Stimulated activated CD4-positive, alpha-beta T cell treated with anti-CD3 and anti-CD28 coated beads, TNF-alpha, amount 100 ng/mL, for 1 hour (primary cell): ENCODE measurements at regions not wholly inside any gene's neighbourhood (a gene's known extent, or its start where the extent isn't known, plus 50 kb on each side); places are given as distances from the start of the nearest gene placed in this dataset.
"Not testable (repeated sequence)": the region's sequence is repeated elsewhere in the genome, so short reads cannot be mapped to it uniquely, and the experiment has no call there.

Experiments used
- DNase-seq, 3 donors: peaks; one replicate each; pipeline ENCODE4 v3.0.0-alpha.2; 2020; ENCODE audit warnings: low read depth in 3 of 3, low spot score in 1 of 3

GRCh38 chr12:90233168-90234100 is 524.8 kb upstream of the ATP2B1 start:
- no peak for DNase-seq

- no peak for DNase-seq
Observed at GRCh38 chr12:90229407-90230170, 521.0 kb upstream of the ATP2B1 start.

GRCh38 chr12:90226211-90226610 is 517.6 kb upstream of the ATP2B1 start:
- DNase-seq: no peak

GRCh38 chr12:90216815-90217214 is 508.2 kb upstream of the ATP2B1 start:
- no peak for DNase-seq

GRCh38 chr12:90216020-90216552 is 507.4 kb upstream of the ATP2B1 start:
- DNase-seq: no peak

GRCh38 chr12:90211017-90211416 is 502.4 kb upstream of the ATP2B1 start:
- DNase-seq: no peak

- no peak for DNase-seq
Observed at GRCh38 chr12:90209029-90209428, 500.4 kb upstream of the ATP2B1 start.

- DNase-seq: not testable (repeated sequence)
Observed at GRCh38 chr12:90208379-90208778, 499.7 kb upstream of the ATP2B1 start.

- no peak for DNase-seq
Observed at GRCh38 chr12:90207799-90208198, 499.2 kb upstream of the ATP2B1 start.

GRCh38 chr12:90205165-90205564 is 496.5 kb upstream of the ATP2B1 start:
- DNase-seq: no peak

GRCh38 chr12:90203556-90203955 is 494.9 kb upstream of the ATP2B1 start:
- no peak for DNase-seq

- no peak for DNase-seq
Observed at GRCh38 chr12:90199006-90199405, 490.4 kb upstream of the ATP2B1 start.

- DNase-seq: no peak
Observed at GRCh38 chr12:90193500-90193899, 484.9 kb upstream of the ATP2B1 start.

GRCh38 chr12:90188857-90189256 is 480.2 kb upstream of the ATP2B1 start:
- DNase-seq: no peak

- DNase-seq: no peak
Observed at GRCh38 chr12:90183201-90183600, 474.6 kb upstream of the ATP2B1 start.

- no peak for DNase-seq
Observed at GRCh38 chr12:90181216-90181615, 472.6 kb upstream of the ATP2B1 start.

- no peak for DNase-seq
Observed at GRCh38 chr12:90174956-90175355, 466.3 kb upstream of the ATP2B1 start.

- no peak for DNase-seq
Observed at GRCh38 chr12:90174198-90174510, 465.5 kb upstream of the ATP2B1 start.

- no peak for DNase-seq
Observed at GRCh38 chr12:90173499-90174197, 465.0 kb upstream of the ATP2B1 start.

GRCh38 chr12:90172524-90172923 is 463.9 kb upstream of the ATP2B1 start:
- DNase-seq: no peak

- no peak for DNase-seq
Observed at GRCh38 chr12:90170740-90171139, 462.1 kb upstream of the ATP2B1 start.
